ENCODE measurements at regions not wholly inside any gene's neighbourhood (a gene's known extent, or its start where the extent isn't known, plus 50 kb on each side); places are given as distances from the start of the nearest gene placed in this dataset.

DNA sequence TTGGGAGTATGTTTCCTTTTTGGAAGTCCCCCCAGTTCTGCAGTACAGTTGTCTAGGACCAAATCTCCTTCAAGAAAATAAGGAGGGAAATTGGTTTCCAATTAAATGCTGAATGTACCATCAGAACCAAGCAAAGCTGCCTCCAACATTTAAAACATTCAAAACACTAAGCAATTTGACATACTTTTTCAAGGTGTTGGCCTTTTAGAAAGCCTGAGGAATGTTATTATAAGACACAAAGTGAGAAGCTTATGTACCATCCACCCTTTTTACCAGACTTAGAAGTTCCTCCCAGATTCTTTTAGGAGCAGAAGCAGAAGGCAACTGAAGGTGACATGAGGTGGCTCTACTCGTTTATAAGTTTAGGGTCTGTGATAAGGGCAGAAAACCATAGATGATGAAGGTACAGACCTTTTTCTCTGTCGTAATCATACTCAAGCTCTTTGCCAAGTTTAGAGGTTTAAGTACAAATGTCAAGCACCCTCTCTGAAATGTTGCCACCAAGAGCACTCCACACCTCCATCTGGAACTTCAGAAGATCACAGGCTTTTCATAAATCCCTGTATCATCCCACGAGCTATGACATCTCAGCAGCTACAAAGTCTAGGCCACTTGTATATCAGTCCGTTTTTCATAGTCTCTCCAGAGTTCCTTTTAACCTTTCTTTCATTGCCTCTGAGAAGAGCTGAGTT is 282.5 kb upstream of the THBS1 start:
- no peak for DNase-seq

GRCh38 chr15:39299486-39300267 is 281.2 kb upstream of the THBS1 start:
- DNase-seq: no peak

GRCh38 chr15:39300451-39301153 is 280.3 kb upstream of the THBS1 start:
- no peak for DNase-seq

- DNase-seq: no peak
Observed at GRCh38 chr15:39301589-39301999, 279.3 kb upstream of the THBS1 start.

DNA sequence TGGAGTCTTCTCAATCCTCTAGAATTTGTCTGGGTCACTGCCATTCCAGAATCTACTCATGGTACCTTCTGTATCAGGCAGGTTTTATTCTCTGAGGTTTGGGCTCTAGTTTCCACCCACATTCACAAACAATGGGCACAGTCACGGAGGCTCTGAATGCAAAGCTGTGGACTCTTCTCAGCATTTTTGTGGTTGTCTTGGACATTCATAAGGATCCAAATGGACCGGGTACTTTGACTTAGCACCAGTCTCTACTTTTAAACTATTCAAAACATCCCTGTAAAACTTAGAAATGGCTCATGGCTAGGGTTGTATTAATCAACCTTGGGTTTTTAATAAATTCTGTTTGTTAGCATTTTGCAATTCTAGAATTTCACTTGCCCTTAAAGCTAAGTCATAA is 277.9 kb upstream of the THBS1 start:
- DNase-seq: no peak

DNA sequence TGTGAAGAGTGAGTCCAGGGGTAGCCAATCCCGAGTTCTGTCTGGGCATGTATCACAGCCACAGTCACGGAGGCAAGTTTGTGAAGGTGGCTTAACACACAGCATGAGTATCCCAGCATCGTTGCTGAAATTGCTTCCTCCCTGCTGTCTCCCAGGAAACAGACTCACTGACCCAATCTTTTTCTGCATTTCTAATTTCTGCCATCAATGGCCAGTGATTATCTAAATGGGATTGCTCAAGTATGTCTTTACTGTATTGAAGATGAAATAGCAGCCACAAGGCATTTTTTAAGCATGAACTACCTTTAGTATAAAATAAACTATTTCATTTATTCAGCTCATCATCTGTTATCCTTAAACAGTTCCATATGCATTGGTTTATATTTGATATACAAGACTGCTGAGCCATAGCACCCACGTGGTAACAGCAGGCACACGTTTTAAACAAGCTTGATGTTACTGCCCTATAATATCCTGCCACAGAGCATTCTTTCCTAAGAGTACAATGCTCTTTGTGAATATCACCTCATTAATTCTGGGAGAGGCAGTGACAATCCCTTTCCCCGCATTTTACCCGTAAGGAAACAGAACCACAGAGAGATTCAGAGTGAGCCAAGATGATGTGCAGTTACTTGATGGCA is 276.6 kb upstream of the THBS1 start:
- DNase-seq: no peak

DNA sequence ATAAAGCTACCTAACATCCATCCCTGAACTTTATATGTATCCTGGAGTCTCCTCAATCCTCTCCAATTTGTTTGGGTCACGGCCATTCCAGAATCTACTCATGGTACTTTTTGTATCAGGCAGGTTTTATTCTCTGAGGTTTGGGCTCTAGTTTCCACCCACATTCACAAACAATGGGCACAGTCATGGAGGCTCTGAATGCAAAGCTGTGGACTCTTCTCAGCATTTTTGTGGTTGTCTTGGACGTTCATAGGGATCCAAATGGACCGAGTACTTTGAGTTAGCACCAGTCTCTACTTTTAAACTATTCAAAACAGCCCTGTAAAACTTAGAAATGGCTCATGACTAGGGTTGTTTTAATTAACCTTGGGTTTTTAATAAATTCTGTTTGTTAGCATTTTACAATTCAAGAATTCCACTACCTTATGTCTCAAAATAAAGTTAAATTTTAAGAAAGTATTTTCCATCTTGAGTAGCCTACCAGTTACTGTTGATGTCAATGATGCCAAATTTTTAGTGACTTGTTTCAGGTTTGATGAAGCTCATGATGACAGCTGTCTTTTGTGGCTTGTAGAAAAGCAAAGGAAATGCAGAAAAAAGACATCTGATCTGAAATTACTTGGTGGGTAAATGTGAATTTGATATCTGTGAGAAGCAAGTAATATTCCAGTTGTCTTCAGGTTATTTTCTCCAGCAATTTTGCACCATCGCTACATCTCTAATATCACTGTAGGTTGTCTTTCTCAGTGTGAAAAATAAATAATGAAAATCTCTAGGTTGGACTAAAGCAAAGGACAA is 275.7 kb upstream of the THBS1 start:
- DNase-seq: no peak

GRCh38 chr15:39310633-39311032 is 270.2 kb upstream of the THBS1 start:
- no peak for DNase-seq

DNA sequence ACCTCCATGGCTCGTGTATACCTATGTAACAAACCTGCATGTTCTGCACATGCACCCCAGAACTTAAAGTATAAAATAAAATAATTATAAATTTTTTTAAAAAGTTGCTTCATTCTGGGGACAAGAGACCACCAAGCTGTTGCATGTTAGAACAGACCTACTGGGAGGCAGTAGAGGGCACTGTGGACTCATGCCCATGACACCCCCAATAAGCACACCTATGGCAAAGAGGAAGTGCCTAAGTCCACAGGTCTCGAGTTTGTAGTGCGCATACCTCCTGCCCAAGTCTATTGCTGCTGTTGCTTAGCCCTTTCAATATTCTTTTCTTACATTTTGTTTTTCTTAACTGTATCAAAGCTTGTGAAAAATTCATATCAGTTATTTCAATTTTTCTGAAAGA is 267.9 kb upstream of the THBS1 start:
- DNase-seq: no peak

GRCh38 chr15:39313467-39313866 is 267.4 kb upstream of the THBS1 start:
- DNase-seq: no peak

DNA sequence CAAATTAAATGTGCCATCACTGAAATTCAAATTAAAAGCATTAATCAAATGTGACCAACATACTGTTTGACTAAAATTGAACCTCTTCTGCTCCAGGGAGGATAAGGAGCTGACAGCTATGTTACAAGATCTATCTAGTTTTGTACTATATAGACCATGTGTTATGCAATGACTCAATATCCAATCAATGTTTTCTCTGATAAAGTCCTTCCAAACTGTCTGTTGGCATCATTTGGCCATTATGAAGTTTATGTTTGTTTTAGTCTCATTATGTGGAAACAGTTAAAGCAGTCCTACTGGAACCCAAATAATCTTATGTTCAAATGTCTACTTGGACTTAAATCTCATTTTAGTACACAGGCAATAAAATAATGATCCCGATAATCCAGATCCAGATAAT is 267.0 kb upstream of the THBS1 start:
- DNase-seq: no peak

DNA sequence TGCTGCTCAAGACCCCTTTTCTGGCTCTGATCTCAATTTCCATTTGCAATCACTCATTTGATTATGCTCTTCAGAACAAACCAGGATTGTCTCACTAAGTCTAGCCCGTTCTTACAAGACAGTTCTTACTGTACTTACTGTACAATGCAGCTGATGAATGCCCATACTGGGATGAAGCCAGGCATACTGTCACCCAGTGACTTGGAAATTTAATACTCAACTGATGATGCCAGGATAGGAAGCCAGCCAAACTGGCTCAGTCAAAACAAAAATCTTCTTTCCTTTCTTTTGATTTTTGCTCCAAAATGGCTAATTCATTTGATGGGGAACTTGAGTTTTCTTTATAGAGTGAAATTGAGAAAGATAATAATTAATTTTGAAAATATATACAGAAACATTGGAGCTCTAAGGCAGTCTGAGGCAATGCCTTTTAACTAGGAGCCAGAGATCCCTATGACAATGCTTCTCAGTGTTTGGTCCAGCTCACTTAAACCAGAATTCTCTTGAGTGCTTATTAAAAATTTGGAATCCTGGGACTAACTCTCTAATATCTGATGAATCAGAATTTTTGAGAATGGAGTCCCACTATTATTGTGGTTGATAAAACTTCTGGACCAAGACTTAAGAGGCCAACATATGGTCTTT is 265.6 kb upstream of the THBS1 start:
- DNase-seq: no peak

- no peak for DNase-seq
Observed at GRCh38 chr15:39317225-39317624, 263.7 kb upstream of the THBS1 start.

DNA sequence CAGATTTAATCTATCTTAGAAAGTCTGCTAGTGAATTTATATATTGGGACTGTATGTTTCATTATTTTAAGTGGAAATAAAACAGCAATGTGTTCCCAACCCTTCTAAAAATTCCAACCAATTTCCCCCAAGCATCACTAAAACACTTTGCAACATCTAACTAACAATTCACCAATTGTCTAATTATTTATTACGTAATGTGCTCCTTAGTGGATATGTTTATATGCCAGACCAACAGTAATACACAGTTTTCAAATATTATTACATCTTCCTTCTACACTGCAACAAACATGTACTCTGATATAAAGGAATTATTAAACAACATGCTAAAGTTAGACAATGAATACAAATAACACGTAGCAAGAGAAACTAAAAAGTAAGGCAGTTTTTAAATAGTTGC is 262.6 kb upstream of the THBS1 start:
- no peak for DNase-seq

DNA sequence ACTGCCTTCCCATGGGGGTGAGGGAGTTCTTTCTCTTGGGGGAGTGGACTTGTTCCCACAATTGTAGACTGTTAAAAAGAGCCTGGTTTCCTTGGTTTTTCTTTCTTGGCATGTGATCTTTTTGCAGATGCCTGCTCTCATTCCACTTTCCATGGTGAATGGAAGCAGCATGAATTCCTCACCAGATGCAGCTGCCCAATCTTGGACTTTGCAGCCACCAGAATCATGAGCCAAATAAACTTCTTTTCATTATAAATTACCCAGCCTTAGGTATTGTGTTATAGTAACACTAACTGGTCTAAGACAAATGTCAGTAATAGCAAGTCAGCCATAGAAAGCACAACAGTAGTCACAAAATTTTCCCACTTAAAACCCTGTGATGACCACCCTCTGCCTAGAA is 260.5 kb upstream of the THBS1 start:
- no peak for DNase-seq

- no peak for DNase-seq
Observed at GRCh38 chr15:39320886-39321285, 260.0 kb upstream of the THBS1 start.

GRCh38 chr15:39321977-39322376 is 258.9 kb upstream of the THBS1 start:
- no peak for DNase-seq

DNA sequence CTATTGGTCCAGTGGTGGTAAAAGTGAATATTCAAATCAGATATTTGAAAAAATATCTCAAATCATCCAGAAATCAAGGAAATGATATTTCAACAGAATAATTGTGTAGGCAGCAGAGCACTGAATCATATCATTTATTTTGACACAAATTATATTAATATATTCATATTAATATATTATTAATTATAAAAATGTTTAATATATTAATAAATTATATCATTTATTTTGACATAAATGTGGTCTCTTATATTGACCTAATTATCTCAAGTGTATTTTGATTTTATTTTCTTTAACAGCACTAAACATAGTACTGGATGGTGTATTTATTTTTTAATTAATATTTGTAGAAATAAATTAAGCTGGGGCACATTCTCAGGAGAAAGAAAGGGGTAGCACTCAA is 257.7 kb upstream of the THBS1 start:
- DNase-seq: no peak

- no peak for DNase-seq
Observed at GRCh38 chr15:39323706-39324105, 257.2 kb upstream of the THBS1 start.

GRCh38 chr15:39326306-39326975 is 254.4 kb upstream of the THBS1 start:
- no peak for DNase-seq

GRCh38 chr15:39327005-39327730 is 253.7 kb upstream of the THBS1 start:
- DNase-seq: no peak

All from stimulated activated CD4-positive, alpha-beta T cell treated with anti-CD3 and anti-CD28 coated beads, Interleukin-1b, Interleukin-23, amount 100 ng/mL, for 48 hours (primary cell).